Loucy (cell line): ENCODE measurements at regions not wholly inside any gene's neighbourhood (a gene's known extent, or its start where the extent isn't known, plus 50 kb on each side); places are given as distances from the start of the nearest gene placed in this dataset.

Experiments
- H2AFZ ChIP-seq: fragments of 200-600 bp; sonication (generic); 2 replicates; pipeline ENCODE4 v1.6.0; 2016; ENCODE audit warnings: antibody characterized with exemption, mild to moderate bottlenecking, low read length, moderate library complexity
- H3F3A ChIP-seq: fragments of 200-600 bp; 2 replicates; pipeline ENCODE4 v1.6.0; 2016; ENCODE audit warnings: antibody characterized with exemption, low read depth, mild to moderate bottlenecking
- H3K27me3 ChIP-seq: fragments of 200-600 bp; sonication (generic); 2 replicates; pipeline ENCODE4 v1.6.1; 2014; ENCODE audit warnings: low read length, mild to moderate bottlenecking; ENCODE audit not compliant: insufficient read depth, poor library complexity, severe bottlenecking
- H3K36me3 ChIP-seq: fragments of 200-600 bp; sonication (generic); 2 replicates; pipeline ENCODE4 v1.6.1; 2016; ENCODE audit warnings: low read length; ENCODE audit not compliant: insufficient read depth
- H3K4me1 ChIP-seq: fragments of 200-600 bp; sonication (generic); 2 replicates; pipeline ENCODE4 v1.5.1; 2014; ENCODE audit warnings: low read length, mild to moderate bottlenecking; ENCODE audit not compliant: insufficient read depth, poor library complexity, severe bottlenecking
- H3K4me2 ChIP-seq: fragments of 200-600 bp; sonication (generic); 2 replicates; pipeline ENCODE4 v1.6.0; 2014; ENCODE audit warnings: antibody characterized with exemption, low read length, low read depth, mild to moderate bottlenecking; ENCODE audit not compliant: poor library complexity, severe bottlenecking
- H3K4me3 ChIP-seq: fragments of 200-600 bp; sonication (generic); 2 replicates; pipeline ENCODE4 v1.5.1; 2014; ENCODE audit warnings: low read length, mild to moderate bottlenecking, mixed read lengths; ENCODE audit not compliant: poor library complexity, severe bottlenecking
- H3K79me2 ChIP-seq: fragments of 200-600 bp; sonication (generic); 2 replicates; pipeline ENCODE4 v1.6.1; 2014; ENCODE audit warnings: low read length; ENCODE audit not compliant: insufficient read depth
- H3K9ac ChIP-seq: fragments of 200-600 bp; sonication (generic); 2 replicates; pipeline ENCODE4 v1.6.0; 2014; ENCODE audit warnings: mild to moderate bottlenecking, low read depth, low read length, moderate library complexity; ENCODE audit not compliant: poor library complexity, severe bottlenecking
- H3K9me2 ChIP-seq: fragments of 200-600 bp; sonication (generic); replicated peaks from 2 replicates; pipeline ENCODE4 v1.6.1; 2016; ENCODE audit warnings: low read depth, low read length, mixed read lengths
- H3K9me3 ChIP-seq: fragments of 200-600 bp; sonication (generic); 2 replicates; pipeline ENCODE4 v1.6.1; 2014; ENCODE audit warnings: mild to moderate bottlenecking, antibody characterized with exemption, low read length, low read depth; ENCODE audit not compliant: insufficient read depth
- H4K20me1 ChIP-seq: fragments of 200-600 bp; sonication (generic); 2 replicates; pipeline ENCODE4 v1.6.0; 2014; ENCODE audit warnings: antibody characterized with exemption, low read length, mild to moderate bottlenecking; ENCODE audit not compliant: insufficient read depth, poor library complexity, severe bottlenecking
- EZH2phosphoT487 ChIP-seq: fragments of 200-600 bp; IDR thresholded peaks from 2 replicates; pipeline ENCODE4 v1.6.1; 2018; ENCODE audit warnings: antibody characterized with exemption, mild to moderate bottlenecking, moderate library complexity, borderline replicate concordance
- TF ChIP-seq, protein P1 (sequence below): fragments of 200-600 bp; sonication (generic); conservative IDR thresholded peaks from 2 replicates; pipeline ENCODE4 v1.5.1; 2014; ENCODE audit warnings: mild to moderate bottlenecking, antibody characterized with exemption, low read length

DNA sequence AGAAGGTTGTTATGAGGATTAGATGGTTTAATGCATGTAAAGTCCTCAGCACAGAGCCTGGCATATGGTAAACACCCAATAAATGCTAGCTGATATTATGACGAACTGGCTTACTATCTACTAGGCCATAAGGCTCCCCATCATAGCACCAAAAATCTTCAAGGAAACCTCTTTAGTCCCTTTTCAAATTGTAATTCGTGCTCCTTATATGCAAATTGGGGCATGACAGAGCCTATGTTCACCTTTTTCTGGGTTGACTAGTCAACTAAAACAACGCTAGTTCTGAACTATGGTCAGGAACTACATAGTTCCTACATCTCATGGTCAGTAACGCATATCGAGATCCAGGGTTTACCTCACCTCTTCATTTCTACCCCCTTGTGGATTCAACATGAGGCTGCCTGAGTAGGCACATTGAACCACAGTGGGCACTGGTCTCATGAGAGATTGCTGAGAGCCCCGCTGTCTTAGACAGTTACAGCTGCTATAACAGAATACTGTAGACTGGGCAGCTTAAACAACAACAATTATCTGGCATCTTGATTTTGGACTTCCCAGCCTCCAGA, 97.2 kb upstream of the TNFAIP3 start:
- peaks cover 41% of the 10 kb centered on the region for H3K4me1 ChIP-seq
- TF ChIP-seq EZH2phosphoT487, result no peak
- TF ChIP-seq, protein P1, sequence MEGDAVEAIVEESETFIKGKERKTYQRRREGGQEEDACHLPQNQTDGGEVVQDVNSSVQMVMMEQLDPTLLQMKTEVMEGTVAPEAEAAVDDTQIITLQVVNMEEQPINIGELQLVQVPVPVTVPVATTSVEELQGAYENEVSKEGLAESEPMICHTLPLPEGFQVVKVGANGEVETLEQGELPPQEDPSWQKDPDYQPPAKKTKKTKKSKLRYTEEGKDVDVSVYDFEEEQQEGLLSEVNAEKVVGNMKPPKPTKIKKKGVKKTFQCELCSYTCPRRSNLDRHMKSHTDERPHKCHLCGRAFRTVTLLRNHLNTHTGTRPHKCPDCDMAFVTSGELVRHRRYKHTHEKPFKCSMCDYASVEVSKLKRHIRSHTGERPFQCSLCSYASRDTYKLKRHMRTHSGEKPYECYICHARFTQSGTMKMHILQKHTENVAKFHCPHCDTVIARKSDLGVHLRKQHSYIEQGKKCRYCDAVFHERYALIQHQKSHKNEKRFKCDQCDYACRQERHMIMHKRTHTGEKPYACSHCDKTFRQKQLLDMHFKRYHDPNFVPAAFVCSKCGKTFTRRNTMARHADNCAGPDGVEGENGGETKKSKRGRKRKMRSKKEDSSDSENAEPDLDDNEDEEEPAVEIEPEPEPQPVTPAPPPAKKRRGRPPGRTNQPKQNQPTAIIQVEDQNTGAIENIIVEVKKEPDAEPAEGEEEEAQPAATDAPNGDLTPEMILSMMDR, result no peak
- H4K20me1 ChIP-seq, result no peaks in the 10 kb centered on the region
- no peak overlapping the region for H3K4me3 ChIP-seq
- peaks cover 9% of the 10 kb centered on the region for H3F3A ChIP-seq
- H3K9ac ChIP-seq, result no peak overlapping the region
- no peaks in the 10 kb centered on the region for H3K27me3 ChIP-seq
- H3K36me3 ChIP-seq, result no peaks in the 10 kb centered on the region
- no peaks in the 10 kb centered on the region for H3K9me2 ChIP-seq
- H2AFZ ChIP-seq, result no peak overlapping the region
- H3K79me2 ChIP-seq, result no peaks in the 10 kb centered on the region
- peak overlapping the region; percentile 81 for H3K4me2 ChIP-seq
- H3K9me3 ChIP-seq, result no peaks in the 10 kb centered on the region

DNA sequence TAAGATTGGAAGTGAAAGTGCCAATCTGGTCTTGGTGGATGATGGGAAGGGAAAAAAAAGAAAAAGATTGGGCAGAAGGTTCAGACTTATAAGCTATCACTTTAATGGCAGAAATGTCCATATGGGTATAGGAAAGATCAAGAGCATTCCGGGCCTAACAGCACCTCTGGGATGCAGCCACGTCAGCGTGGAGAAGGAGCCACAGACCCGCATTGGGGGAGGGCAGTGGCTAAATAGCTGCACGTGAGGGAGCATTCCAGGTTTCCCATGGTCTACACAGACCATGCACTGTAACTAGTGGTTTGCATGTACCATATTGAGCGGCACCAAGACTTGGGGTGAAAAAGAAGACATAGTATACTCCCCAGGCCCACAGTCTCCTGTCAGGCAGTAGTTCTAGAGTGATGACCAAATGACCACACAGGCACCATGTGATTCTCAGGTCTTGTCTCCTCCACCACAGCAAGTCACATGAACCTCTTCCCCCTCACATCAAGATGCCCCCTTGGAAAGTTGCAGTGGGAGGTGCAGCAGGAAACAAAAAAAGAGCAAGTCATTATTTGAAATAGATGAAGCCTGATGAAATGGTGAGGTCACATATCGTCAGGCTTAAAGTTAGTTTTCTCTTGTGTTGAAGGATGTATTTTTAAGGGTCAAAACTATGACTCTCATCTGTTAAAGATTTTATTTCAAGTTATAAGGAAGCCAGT, 94.4 kb upstream of the TNFAIP3 start:
- TF ChIP-seq EZH2phosphoT487, result no peak
- TF ChIP-seq, protein P1, result no peak
- H2AFZ ChIP-seq, result no peak overlapping the region
- H3K4me1 ChIP-seq, result peaks cover 34% of the 10 kb centered on the region

DNA sequence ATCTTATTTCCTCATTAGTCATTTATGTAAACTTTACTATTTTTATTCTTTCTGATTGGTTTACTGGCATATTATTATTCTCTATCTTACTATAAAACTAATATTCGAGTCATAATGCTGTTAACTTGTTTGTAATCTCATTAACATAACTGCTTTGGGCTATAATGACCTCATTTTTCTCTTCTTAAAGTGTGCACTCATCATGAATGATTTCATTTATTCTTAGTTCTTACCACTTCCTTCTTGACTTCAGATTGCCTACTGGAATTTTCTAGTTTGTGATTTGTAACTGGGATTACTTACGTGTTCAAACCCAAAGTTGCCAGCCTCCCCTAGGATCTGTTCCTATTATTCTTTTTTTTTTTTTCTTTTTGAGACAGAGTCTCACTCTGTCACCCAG, 91.8 kb upstream of the TNFAIP3 start:
- Histone ChIP-seq H2AFZ (no peak overlapping the region), H3K27me3 (no peaks in the 10 kb centered on the region), H3K9ac (no peak overlapping the region), H4K20me1 (no peaks in the 10 kb centered on the region), H3K4me3 (no peak overlapping the region), H3K4me1 (peaks cover 8% of the 10 kb centered on the region), H3K9me2 (no peaks in the 10 kb centered on the region), H3K4me2 (no peak overlapping the region), H3F3A (no peaks in the 10 kb centered on the region), H3K9me3 (no peaks in the 10 kb centered on the region), H3K79me2 (no peaks in the 10 kb centered on the region), H3K36me3 (no peaks in the 10 kb centered on the region)
- no peak for TF ChIP-seq EZH2phosphoT487
- TF ChIP-seq, protein P1, result no peak

More for the DNA sequence above, 94.4 kb upstream of the TNFAIP3 start:
- Histone ChIP-seq H3K36me3 (no peaks in the 10 kb centered on the region), H3K4me2 (no peak overlapping the region), H3F3A (peaks cover 9% of the 10 kb centered on the region), H4K20me1 (no peaks in the 10 kb centered on the region), H3K9ac (no peak overlapping the region), H3K79me2 (no peaks in the 10 kb centered on the region), H3K27me3 (no peaks in the 10 kb centered on the region), H3K9me3 (no peaks in the 10 kb centered on the region), H3K9me2 (no peaks in the 10 kb centered on the region), H3K4me3 (no peak overlapping the region)
